ENCODE measurements at regions not wholly inside any gene's neighbourhood (a gene's known extent, or its start where the extent isn't known, plus 50 kb on each side); places are given as distances from the start of the nearest gene placed in this dataset.

GRCh38 chr11:106410902-106411301, 333.4 kb downstream of the AASDHPPT start:
- ATAC-seq (replicated peaks in 6 of 8): no peak
- 60 to 100% (median 100%) methylated on average over 1 of the region's 1 CpG; no CpG with 5 or more reads in 3 of the 10 experiments for WGBS, 10 experiments
- H3K4me3 ChIP-seq: no peak overlapping the region
- in situ Hi-C loops (cut with MboI; ENCODE audit: low pct_unique_long_range_greater_than_20kb in 2 of 9, low sequenced_read_pairs in 9 of 9, unreplicated experiment in 9 of 9): no loop called here
- no peak overlapping the region for H3K27ac ChIP-seq
- H3K4me1 ChIP-seq (replicated peaks in 1 of 2): no peaks in the 10 kb centered on the region

DNA sequence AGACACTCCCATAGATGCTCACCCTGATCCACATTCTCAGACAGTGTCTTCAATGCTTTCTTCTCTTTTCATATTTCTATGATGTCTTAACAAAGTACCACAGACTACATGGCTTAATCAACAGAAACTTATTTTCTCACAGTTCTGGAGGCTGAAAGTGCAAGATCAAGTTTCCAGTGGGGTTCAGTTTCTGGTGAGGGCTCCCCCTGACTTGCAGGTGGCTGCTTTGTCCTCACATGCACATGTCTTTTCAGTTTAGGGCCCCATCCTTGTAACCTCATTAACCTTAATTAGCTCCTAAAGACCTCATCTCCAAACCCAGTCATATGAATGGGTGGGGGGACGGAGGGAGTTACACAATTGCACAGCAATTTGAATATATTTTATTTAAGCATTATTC, 335.8 kb downstream of the AASDHPPT start:
- H3K27ac ChIP-seq: no peak overlapping the region
- WGBS, 10 experiments: 29 to 80% (median 70%) methylated on average over 1 of the region's 1 CpG; no CpG with 5 or more reads in 6 of the 10 experiments
- in situ Hi-C loops (cut with MboI; ENCODE audit: low pct_unique_long_range_greater_than_20kb in 2 of 9, low sequenced_read_pairs in 9 of 9, unreplicated experiment in 9 of 9): no loop called here
- no peaks in the 10 kb centered on the region for H3K4me1 ChIP-seq (replicated peaks in 1 of 2)
- no peak overlapping the region for H3K4me3 ChIP-seq
- no peak for ATAC-seq (replicated peaks in 6 of 8)

DNA sequence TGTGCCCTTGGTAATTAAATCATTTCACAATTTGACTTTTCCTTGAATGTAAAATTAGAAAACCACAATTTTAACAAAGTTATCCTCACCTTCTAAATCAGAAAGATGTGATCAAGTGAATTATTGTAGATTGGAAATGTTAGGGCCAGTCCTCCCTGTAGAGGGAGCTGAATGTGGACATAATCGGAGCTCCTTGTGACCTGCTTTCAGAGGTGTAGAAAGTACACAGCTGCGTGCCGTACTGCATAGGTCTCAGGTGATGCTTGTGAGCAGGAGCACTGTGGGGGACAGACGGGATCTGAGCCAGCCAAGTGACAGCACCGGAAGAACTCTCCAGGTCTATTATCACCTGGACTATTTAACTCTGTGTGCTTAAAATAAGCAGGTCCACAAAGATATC, 338.0 kb downstream of the AASDHPPT start:
- Histone ChIP-seq H3K27ac (no peak overlapping the region), H3K4me3 (no peak overlapping the region), H3K4me1 (replicated peaks in 1 of 2) (no peaks in the 10 kb centered on the region)
- 87 to 100% (median 95%) methylated on average over 1 to 4 of the region's 5 CpGs; no CpG with 5 or more reads in 4 of the 10 experiments for whole genome bisulfite sequencing, 10 experiments
- ATAC-seq (replicated peaks in 6 of 8): no peak
- in situ Hi-C loops (cut with MboI; ENCODE audit: low pct_unique_long_range_greater_than_20kb in 2 of 9, low sequenced_read_pairs in 9 of 9, unreplicated experiment in 9 of 9): no loop called here

GRCh38 chr11:106418791-106419190, 341.3 kb downstream of the AASDHPPT start:
- Histone ChIP-seq H3K4me3 (no peak overlapping the region), H3K4me1 (replicated peaks in 1 of 2) (no peaks in the 10 kb centered on the region), H3K27ac (no peak overlapping the region)
- ATAC-seq (replicated peaks in 6 of 8): no peak
- in situ Hi-C loops (cut with MboI; ENCODE audit: low pct_unique_long_range_greater_than_20kb in 2 of 9, low sequenced_read_pairs in 9 of 9, unreplicated experiment in 9 of 9): no loop called here
- 78 to 100% (median 92%) methylated on average over 1 of the region's 1 CpG; no CpG with 5 or more reads in 4 of the 10 experiments for WGBS, 10 experiments

GRCh38 chr11:106420048-106420665, 342.7 kb downstream of the AASDHPPT start:
- in situ Hi-C loops (cut with MboI; ENCODE audit: low pct_unique_long_range_greater_than_20kb in 2 of 9, low sequenced_read_pairs in 9 of 9, unreplicated experiment in 9 of 9): no loop called here
- no peak overlapping the region for H3K27ac ChIP-seq
- no peak overlapping the region for H3K4me3 ChIP-seq
- H3K4me1 ChIP-seq (replicated peaks in 1 of 2): no peaks in the 10 kb centered on the region
- 50 to 100% (median 94%) methylated on average over 1 to 2 of the region's 2 CpGs for WGBS, 10 experiments
- no peak for ATAC-seq (replicated peaks in 6 of 8)

DNA sequence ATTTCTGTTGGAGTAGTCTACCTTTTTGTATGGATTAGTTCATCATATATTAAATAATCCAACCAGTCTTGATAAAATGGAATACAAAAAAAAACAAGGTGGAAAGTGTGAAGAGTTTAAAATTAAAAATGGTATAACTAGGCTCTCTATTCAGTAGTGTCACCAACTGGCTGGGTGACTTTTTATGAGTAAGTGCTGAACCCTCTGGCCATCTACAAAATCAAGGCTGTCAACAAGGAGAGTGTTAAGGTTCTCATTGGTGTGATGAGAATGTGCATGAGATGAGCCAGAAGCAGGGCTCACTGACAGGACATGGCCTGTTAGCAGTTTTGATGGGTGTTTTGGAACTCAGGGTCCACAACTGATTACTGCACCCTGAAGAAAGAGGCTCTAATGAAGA, 343.2 kb downstream of the AASDHPPT start:
- in situ Hi-C loops (cut with MboI; ENCODE audit: low pct_unique_long_range_greater_than_20kb in 2 of 9, low sequenced_read_pairs in 9 of 9, unreplicated experiment in 9 of 9): no loop called here
- Histone ChIP-seq H3K27ac (no peak overlapping the region), H3K4me1 (replicated peaks in 1 of 2) (no peaks in the 10 kb centered on the region), H3K4me3 (no peak overlapping the region)
- no peak for ATAC-seq (replicated peaks in 6 of 8)

- peak in 2 of 8 experiments; percentile 30 to 78 for ATAC-seq (replicated peaks in 6 of 8)
- 0 to 40% (median 17%) methylated on average over 1 of the region's 1 CpG; no CpG with 5 or more reads in 6 of the 10 experiments for WGBS, 10 experiments
- Histone ChIP-seq H3K4me3 (no peak overlapping the region), H3K4me1 (replicated peaks in 1 of 2) (no peaks in the 10 kb centered on the region), H3K27ac (no peak overlapping the region)
- in situ Hi-C loops (cut with MboI; ENCODE audit: low pct_unique_long_range_greater_than_20kb in 2 of 9, low sequenced_read_pairs in 9 of 9, unreplicated experiment in 9 of 9): no loop called here
Measured at GRCh38 chr11:106421676-106422292, 344.3 kb downstream of the AASDHPPT start.

DNA sequence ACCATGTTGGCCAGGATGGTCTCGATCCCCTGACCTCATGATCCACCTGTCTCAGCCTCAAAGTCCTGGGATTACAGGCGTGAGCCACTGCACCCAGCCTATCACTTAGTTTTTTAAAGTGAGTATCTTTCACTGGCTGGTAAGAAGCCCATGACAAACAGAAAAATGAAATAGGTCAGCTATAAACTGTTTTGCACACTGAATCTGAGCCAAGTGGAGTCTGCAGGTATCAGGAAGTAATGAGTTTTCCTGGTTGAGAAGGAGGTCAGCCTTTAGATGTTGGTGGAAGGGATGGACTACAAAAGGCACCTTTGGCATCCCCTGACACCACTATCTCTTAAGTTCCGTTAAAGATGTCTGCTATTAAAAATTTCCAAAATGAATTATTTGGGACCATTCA, 345.1 kb downstream of the AASDHPPT start:
- H3K4me3 ChIP-seq: no peak overlapping the region
- 90 to 100% (median 100%) methylated on average over 1 to 3 of the region's 3 CpGs; no CpG with 5 or more reads in 2 of the 10 experiments for WGBS, 10 experiments
- ATAC-seq (replicated peaks in 6 of 8): no peak

GRCh38 chr11:106424111-106424510, 346.6 kb downstream of the AASDHPPT start:
- no peak overlapping the region for H3K27ac ChIP-seq
- in situ Hi-C loops (cut with MboI; ENCODE audit: low pct_unique_long_range_greater_than_20kb in 2 of 9, low sequenced_read_pairs in 9 of 9, unreplicated experiment in 9 of 9): no loop called here
- no peak overlapping the region for H3K4me3 ChIP-seq
- 28 to 100% (median 90%) methylated on average over 1 to 3 of the region's 3 CpGs; no CpG with 5 or more reads in 1 of the 10 experiments for WGBS, 10 experiments
- no peaks in the 10 kb centered on the region for H3K4me1 ChIP-seq (replicated peaks in 1 of 2)
- ATAC-seq (replicated peaks in 6 of 8): peak in 3 of 8 experiments; percentile 17 to 65 (median 64)

More for the DNA sequence above, 345.1 kb downstream of the AASDHPPT start:
- no peak overlapping the region for H3K27ac ChIP-seq
- no peaks in the 10 kb centered on the region for H3K4me1 ChIP-seq (replicated peaks in 1 of 2)
- in situ Hi-C loops (cut with MboI; ENCODE audit: low pct_unique_long_range_greater_than_20kb in 2 of 9, low sequenced_read_pairs in 9 of 9, unreplicated experiment in 9 of 9): no loop called here

- H3K4me3 ChIP-seq: no peak overlapping the region
- 83 to 100% (median 100%) methylated on average over 1 to 2 of the region's 2 CpGs; no CpG with 5 or more reads in 1 of the 10 experiments for WGBS, 10 experiments
- ATAC-seq (replicated peaks in 6 of 8): no peak
- H3K27ac ChIP-seq: no peak overlapping the region
- in situ Hi-C loops (cut with MboI; ENCODE audit: low pct_unique_long_range_greater_than_20kb in 2 of 9, low sequenced_read_pairs in 9 of 9, unreplicated experiment in 9 of 9): no loop called here
- no peaks in the 10 kb centered on the region for H3K4me1 ChIP-seq (replicated peaks in 1 of 2)
Measured at GRCh38 chr11:106425819-106426218, 348.4 kb downstream of the AASDHPPT start.

- in situ Hi-C loops (cut with MboI; ENCODE audit: low pct_unique_long_range_greater_than_20kb in 2 of 9, low sequenced_read_pairs in 9 of 9, unreplicated experiment in 9 of 9): no loop called here
- no peak overlapping the region for H3K4me3 ChIP-seq
- no peaks in the 10 kb centered on the region for H3K4me1 ChIP-seq (replicated peaks in 1 of 2)
- H3K27ac ChIP-seq: no peak overlapping the region
- no peak for ATAC-seq (replicated peaks in 6 of 8)
Measured at GRCh38 chr11:106426696-106427095, 349.2 kb downstream of the AASDHPPT start.

GRCh38 chr11:106427736-106428135, 350.3 kb downstream of the AASDHPPT start:
- Histone ChIP-seq H3K4me3 (no peak overlapping the region), H3K27ac (no peak overlapping the region), H3K4me1 (replicated peaks in 1 of 2) (no peaks in the 10 kb centered on the region)
- no peak for ATAC-seq (replicated peaks in 6 of 8)
- in situ Hi-C loops (cut with MboI; ENCODE audit: low pct_unique_long_range_greater_than_20kb in 2 of 9, low sequenced_read_pairs in 9 of 9, unreplicated experiment in 9 of 9): no loop called here
- 34 to 100% (median 87%) methylated on average over 1 to 2 of the region's 2 CpGs for WGBS, 10 experiments

GRCh38 chr11:106442032-106442431, 364.6 kb downstream of the AASDHPPT start:
- no peak overlapping the region for H3K27ac ChIP-seq
- in situ Hi-C loops (cut with MboI; ENCODE audit: low pct_unique_long_range_greater_than_20kb in 2 of 9, low sequenced_read_pairs in 9 of 9, unreplicated experiment in 9 of 9): no loop called here
- no peak for ATAC-seq (replicated peaks in 6 of 8)
- WGBS, 10 experiments: 0 to 100% (median 83%) methylated on average over 1 of the region's 1 CpG; no CpG with 5 or more reads in 1 of the 10 experiments
- no peak overlapping the region for H3K4me3 ChIP-seq
- H3K4me1 ChIP-seq (replicated peaks in 1 of 2): no peaks in the 10 kb centered on the region

DNA sequence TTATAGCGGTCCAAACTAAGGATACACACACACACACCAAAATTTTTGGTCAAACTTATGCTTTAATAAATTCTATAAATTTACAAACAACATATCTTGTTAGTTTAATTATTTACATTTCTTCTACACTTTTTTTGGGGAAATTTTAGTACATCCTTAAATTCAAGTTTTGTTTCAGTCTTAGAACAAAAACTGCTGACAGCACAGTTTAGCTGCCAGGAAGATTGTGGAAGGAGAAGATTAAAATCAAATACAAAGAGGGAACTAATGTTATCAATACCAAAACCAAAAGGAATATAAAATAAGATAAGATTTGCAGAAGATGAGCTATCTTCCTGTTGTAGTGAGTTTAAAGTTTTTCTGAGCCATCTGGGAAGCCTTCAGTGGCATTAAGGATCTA, 368.8 kb downstream of the AASDHPPT start:
- no peak overlapping the region for H3K4me3 ChIP-seq
- 67 to 100% (median 100%) methylated on average over 1 of the region's 1 CpG; no CpG with 5 or more reads in 2 of the 10 experiments for WGBS, 10 experiments
- H3K4me1 ChIP-seq (replicated peaks in 1 of 2): no peaks in the 10 kb centered on the region
- H3K27ac ChIP-seq: no peak overlapping the region
- in situ Hi-C loops (cut with MboI; ENCODE audit: low pct_unique_long_range_greater_than_20kb in 2 of 9, low sequenced_read_pairs in 9 of 9, unreplicated experiment in 9 of 9): no loop called here
- no peak for ATAC-seq (replicated peaks in 6 of 8)
